Stimulated activated CD4-positive, alpha-beta T cell treated with anti-CD3 and anti-CD28 coated beads, Interleukin-1b, Interleukin-23, amount 100 ng/mL, for 4 hours (primary cell): ENCODE measurements at regions not wholly inside any gene's neighbourhood (a gene's known extent, or its start where the extent isn't known, plus 50 kb on each side); places are given as distances from the start of the nearest gene placed in this dataset.
A peak's percentile ranks its signal among the peaks of the same experiment; 100 is the strongest.

Experiments
- DNase-seq, 2 donors: peaks; one replicate each; pipeline ENCODE4 v3.0.0-alpha.2; 2020; ENCODE audit warnings: low read depth in 2 of 2

DNA sequence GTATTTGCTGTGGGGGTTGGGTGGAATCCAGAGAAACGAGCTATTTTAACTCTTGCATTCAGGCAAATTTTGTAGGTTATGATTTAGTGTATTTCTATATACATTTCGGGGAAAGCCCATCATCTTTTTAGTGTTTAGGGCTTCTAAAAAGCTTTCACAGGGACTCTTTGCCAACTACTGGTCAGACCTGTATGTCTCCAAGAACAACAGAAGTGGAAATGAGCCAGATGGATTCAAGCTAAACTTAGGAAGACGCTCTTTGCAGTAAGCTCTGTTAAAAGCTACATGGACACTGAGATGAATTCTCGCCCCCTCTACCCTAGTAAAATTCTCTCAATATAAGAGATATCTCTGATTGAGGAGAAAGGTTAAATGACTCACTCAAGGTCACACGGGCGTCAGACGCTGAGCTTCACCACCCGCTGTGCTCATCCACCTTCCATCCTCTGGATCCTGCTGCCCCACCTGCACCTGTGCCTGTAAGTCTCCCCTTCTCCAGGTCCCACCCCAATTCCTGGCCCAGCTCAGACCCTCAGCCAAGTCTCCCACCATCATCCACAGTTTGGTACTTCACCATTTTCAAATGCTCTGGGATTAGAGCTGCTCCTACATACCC, 85.6 kb downstream of the MARCHF4 start:
- no peak for DNase-seq

DNA sequence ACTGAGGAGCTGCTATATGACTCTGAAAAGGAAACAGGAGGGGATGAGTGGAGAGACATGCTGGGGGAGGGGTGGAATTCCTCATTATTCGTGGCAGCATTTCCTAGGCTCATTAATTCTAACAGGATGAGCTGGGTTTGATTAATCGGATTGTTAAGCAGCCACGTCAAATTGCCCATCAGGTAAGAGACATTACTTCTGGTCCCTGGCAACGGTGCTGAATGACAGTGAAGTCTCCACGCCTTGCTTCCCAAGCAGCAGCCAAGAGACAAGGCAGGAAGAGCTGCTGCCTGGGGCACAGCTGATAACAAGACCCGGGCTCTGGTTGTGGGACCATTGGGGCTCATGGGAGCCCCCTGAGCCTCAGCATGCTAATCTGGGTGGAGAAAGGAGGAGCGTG, 86.6 kb downstream of the MARCHF4 start:
- DNase-seq: no peak

DNA sequence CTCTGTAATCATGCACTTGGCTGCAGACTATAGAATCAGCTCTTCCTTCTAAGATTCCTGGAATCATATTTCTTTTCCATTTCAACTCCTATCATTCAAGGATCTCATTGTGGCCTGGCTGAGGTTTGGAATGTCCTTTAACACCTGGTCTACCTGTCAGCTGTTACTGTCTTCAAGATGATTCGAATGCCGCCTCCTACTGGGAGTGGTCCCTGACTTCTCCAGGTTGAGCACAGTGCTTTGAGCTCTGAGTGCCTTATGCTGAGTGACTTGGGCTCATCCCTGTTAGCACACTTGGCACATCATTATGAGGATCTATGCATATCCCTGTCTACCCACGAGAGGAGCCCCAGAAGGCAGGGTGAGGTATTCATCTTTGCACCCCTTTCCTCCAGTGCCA, 87.6 kb downstream of the MARCHF4 start:
- no peak for DNase-seq

DNA sequence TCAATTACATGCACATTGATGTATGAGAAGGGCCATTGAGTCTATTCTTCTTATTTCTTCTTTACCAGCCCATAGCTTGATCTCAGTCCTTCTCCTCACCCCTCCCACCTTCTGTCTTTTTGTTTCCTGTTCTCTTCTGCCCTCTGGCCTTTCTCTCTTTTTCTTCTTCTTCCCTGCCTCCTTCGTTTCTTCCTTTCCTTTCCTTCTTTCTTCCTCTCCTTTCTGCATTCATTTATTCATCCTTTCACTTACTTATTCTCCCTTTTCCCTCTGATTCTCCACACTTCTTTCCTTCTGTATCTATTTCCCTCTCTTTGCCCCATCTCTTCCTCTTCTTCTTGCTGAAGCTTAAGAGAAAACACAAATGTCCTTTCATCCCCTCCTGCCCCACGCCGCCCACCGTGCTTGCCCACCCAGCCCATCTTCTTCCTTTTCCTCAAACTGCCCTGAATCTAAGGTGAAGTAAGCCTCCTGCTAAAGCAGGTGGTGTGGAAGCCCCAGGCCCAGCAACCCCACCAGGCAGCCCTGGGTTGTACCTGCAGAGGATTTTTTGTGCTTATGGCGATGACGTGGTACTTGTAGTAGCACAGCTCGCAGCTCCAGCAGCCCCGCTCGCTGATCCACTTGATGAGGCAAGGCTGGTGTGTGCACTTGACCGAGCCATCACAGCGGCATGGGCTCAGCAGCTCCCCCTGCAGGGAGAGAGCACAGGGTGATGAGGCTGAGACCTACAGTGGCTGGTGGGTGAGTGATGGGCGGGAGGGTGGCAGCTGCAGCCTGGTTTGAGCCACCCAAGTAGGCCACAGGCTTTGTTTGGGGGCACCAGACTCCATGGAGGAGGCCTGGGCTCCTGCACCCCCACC, 89.0 kb downstream of the MARCHF4 start:
- DNase-seq: peak in 1 of 2 donors; percentile 12

DNA sequence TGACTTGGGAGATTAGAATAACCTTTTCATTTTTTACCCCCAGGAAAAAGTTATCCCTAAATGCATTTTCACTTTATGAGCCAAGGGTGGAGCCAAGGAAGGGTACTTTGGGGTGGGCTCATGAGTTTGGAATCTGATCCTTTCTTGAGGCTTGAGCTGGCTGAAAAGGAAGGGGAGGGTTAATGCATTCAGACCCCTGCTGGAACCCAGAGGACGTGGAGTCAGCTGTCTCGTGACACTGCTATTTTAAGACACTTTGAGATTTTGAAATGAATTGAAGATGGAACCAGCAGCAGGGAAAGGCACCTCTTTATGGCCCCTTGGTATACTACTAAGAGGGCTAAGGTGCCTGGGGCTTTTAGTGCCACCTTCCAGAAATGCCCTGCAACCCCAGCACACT, 90.4 kb downstream of the MARCHF4 start:
- DNase-seq: no peak

DNA sequence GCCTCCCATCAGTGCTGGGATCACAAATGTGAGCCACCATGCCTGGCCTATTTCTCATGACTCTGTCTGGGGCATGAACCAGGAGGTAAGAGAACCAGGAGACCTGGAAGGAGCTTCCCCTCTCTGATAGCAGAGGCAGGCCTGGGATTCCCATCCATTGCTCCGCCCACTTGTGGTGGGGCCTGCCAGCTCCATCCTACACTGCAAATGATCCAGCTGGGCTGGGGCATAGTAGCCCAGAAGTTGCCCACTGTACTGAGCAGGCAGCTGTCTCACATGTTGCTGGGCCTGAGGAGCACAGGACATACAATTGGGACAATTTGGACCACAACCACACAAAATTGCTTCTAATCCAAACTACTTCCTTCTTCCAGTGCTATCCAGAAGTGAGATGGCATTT, 91.0 kb downstream of the MARCHF4 start:
- DNase-seq: no peak

DNA sequence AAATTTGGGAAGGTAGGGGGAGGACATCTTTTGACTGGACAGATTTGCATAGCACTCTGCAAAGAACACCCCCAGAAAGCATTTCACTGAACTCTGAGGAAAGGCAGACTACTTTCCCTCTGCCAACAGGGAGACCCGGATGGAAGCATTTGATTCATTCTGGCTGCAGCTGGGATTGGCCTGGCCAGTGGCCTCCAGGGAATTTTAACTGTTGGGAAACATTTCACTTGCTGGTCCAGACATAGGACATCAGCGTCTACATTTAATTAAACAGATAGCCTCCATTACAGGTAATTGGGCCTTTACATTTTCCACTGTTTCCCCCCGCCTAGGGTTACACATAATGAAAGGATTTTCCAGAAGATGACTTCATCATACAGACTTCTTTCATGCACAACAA, 92.8 kb downstream of the MARCHF4 start:
- DNase-seq: no peak

DNA sequence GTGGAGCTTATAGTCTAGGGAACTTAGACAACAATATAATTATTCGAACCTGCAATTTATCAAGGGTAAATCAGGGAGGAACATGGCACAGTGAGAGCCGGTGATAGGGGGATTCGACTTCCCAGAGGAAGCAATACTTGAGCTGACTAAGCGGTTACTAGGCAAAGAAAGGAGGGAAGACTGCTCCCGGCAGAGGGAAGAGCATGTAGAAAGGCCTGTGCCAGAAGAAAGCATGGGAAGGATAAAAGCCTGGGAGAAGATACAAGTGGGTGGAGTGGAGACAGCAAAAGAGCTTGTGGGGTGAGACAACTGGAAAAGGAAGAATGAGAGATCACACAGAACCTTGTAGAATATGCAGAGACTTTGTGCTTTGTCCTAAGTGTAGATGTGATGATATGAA, 93.3 kb downstream of the MARCHF4 start:
- no peak for DNase-seq

DNA sequence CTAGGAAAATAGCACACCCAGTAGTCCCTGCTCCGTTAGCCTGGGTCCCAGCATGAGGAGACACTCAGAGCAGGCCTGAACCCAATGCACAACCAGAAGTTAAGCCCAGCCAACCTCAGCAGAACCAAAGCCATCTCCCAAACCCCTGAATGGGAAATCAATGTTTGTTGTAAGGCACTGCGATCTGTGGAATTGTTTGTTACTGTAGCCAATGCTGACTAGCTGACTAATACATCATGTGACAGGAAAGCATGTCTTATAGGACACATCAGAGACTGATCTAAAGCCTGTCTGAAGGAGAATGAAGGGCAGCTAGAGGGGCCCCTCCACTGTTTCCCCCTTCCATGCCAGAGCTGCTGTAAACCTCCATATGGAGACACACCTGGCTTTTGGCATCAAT, 96.4 kb downstream of the MARCHF4 start:
- DNase-seq: no peak

DNA sequence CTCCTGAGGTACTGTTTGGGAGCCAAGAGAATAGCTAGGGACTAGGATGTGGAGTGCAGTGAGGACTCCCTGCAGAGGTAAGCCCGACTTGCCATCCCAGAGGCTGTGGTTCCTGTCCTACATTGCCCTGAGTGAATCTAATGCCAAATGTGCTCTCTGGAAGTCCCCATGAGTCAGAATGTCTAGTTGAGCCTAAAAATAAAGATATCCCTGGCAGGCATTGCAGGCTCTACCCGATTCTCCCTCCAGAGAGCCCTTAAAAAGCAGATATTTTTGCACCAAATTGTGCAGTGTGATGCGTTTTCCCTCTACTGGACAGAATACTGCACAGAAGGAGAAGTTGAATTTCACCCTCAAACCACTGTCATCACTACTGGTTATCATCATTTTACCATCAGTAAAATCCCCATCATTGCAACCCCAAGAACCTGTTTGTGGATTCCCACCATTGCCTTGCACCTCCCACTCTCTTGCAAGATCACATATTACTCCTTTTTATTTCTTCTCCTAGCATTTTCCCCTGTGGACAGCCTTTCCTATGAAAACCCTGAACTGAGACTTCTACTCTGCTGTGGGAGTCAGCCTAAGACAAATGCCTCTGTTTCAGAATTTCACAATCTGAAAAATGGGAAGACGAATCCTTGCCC, 98.0 kb downstream of the MARCHF4 start:
- no peak for DNase-seq

DNA sequence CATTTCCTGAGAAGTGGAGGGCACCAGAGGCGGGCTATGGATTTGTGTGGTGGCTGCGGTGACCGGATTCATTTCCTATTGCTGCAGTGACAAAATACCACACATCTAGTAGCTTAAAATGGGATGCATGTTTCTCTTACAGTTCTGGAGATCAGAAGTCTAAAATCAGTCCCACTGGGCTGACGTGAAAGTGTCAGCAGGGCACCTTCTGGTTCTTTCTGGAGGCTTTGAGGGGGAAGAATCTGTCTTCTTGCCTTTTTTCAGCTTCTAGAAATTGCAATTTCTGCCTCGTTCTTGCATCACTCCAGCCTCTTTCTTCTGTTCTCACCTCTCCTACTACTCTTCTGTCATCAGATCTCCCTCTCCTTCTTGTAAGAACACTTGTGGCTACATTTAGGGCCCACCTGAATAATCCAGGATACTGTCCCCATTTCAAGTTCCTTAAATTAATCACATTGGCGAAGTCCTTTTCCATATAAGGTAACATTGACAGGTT, 111.2 kb downstream of the MARCHF4 start:
- DNase-seq: no peak

DNA sequence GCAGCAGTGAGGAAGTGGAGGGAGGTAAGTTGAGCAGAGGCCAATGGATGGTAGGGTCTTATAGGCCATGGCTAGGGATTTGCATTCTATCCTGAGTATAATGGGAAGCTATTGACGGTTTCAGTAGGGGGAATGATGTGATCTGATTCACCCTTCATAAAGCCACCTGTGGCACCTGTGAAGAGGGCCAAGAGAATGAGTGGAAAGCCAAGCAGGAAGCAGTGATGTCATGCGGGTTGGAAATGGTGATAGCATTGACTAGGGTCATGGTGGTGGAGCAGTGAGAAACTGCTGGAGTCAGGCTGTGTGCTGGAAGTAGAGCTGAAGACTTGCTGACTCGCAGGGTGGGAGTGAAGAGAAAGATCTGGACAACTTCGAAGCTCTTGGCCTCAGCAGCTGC, 111.7 kb downstream of the MARCHF4 start:
- no peak for DNase-seq

- DNase-seq: no peak
Measured at GRCh38 chr2:216259081-216259480, 113.2 kb downstream of the MARCHF4 start.

DNA sequence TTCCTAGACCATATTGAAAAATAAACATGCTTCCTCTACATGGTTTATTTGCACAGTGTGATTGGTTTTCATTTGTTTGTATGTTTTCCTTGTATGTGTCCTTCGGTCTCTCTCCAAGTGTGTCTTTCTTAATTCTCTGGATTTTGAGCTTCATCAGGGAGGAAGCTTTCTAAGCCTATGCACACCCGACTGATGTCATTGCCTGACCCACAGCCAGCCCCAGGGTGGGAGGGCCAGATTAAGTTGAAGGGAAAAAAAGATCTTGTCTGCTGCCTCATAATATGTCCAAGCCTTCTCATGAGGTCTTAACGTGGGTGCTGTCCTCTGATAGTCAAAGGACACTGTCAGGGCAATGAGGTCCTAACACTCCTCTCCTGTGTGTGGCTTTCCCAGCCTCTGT, 115.2 kb downstream of the MARCHF4 start:
- DNase-seq: no peak
